ENCODE measurements at regions not wholly inside any gene's neighbourhood (a gene's known extent, or its start where the extent isn't known, plus 50 kb on each side); places are given as distances from the start of the nearest gene placed in this dataset.

GRCh38 chr3:168186293-168186983 lies 90.7 kb upstream of the GOLIM4 start:
- H3K4me3 ChIP-seq (replicated peaks; ENCODE audit: low read depth, low read length): no peak overlapping the region
- DNase-seq (ENCODE audit: extremely low read depth, insufficient read length): no peak
- no peak for TF ChIP-seq CTCF (IDR thresholded peaks at IDR 0.05; ENCODE audit: insufficient read depth, low read length, poor library complexity, severe bottlenecking)
- no peaks in the 10 kb centered on the region for H3K27me3 ChIP-seq (replicated peaks; ENCODE audit: control insufficient read depth, insufficient read depth, low read length)
- no peaks in the 10 kb centered on the region for H3K36me3 ChIP-seq (ENCODE audit: control insufficient read depth, insufficient read depth, low read length)

GRCh38 chr3:168183774-168184173 lies 88.0 kb upstream of the GOLIM4 start:
- H3K36me3 ChIP-seq (ENCODE audit: control insufficient read depth, insufficient read depth, low read length): no peaks in the 10 kb centered on the region
- DNase-seq (ENCODE audit: extremely low read depth, insufficient read length): no peak
- TF ChIP-seq CTCF (IDR thresholded peaks at IDR 0.05; ENCODE audit: insufficient read depth, low read length, poor library complexity, severe bottlenecking): no peak
- H3K4me3 ChIP-seq (replicated peaks; ENCODE audit: low read depth, low read length): no peak overlapping the region
- no peaks in the 10 kb centered on the region for H3K27me3 ChIP-seq (replicated peaks; ENCODE audit: control insufficient read depth, insufficient read depth, low read length)

DNA sequence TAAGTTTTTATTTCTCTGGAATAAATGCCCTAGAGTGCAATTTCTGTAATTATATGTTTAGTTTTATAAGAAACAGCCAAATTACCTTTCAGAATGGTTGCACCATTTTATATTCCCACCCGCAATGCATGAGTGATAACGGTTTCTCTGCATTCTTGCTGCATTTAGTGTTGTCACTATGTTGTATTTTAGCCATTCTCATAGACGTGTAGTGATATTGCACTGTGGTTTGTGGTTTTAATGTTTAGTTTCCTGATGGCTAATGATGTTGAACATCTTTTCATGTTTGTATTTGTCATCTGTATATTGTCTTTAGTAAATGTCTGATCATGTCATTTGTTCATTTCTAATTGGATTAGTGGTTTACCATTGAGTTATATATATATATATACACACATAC lies 73.0 kb upstream of the GOLIM4 start:
- H3K4me3 ChIP-seq (replicated peaks; ENCODE audit: low read depth, low read length): no peak overlapping the region
- DNase-seq (ENCODE audit: extremely low read depth, insufficient read length): no peak
- no peaks in the 10 kb centered on the region for H3K27me3 ChIP-seq (replicated peaks; ENCODE audit: control insufficient read depth, insufficient read depth, low read length)
- no peaks in the 10 kb centered on the region for H3K36me3 ChIP-seq (ENCODE audit: control insufficient read depth, insufficient read depth, low read length)
- no peak for TF ChIP-seq CTCF (IDR thresholded peaks at IDR 0.05; ENCODE audit: insufficient read depth, low read length, poor library complexity, severe bottlenecking)

DNA sequence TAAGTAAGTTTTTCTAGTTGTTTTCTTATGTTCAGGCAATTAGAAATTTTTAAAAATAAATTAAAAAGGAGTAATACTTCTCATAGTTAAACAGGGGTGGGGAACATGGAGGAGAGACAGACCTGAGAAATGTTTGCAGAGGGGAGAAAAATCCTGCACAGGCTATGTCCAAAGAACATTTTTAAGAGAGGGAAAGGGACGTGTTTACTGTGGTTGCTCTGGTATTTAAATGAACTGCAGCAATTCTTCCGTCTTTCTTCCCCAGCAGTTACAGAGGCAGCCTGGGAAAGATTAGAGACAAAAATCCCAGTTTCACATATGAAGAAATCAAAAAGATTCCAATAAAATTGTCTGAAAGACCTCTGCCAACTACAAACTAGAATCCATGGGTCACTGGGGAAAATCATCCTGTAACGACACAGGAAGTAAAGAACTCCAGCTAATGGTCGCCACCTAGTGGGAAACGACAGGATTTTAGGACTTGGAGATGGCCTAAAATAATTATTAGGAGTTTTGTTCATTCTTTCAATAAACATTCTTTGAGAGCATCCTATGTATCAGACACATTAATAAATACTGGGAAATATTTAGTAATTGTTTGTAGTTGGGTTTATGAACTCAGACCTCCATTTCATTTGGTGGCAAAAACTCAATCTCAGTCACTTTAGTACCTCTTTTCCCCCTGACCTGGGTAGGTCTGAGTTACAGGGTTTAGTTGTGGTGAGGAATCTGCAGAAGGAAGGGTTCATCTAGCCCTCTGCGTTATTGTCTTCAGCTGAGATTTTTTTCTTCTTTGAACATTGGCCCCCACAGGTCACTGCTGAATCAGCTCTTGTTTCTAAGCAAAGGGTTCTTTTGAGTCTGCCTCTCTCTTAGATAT lies 69.9 kb upstream of the GOLIM4 start:
- H3K27me3 ChIP-seq (replicated peaks; ENCODE audit: control insufficient read depth, insufficient read depth, low read length): no peaks in the 10 kb centered on the region
- no peaks in the 10 kb centered on the region for H3K36me3 ChIP-seq (ENCODE audit: control insufficient read depth, insufficient read depth, low read length)
- peak; percentile 69 for TF ChIP-seq CTCF (IDR thresholded peaks at IDR 0.05; ENCODE audit: insufficient read depth, low read length, poor library complexity, severe bottlenecking)
- peak; percentile 47 for DNase-seq (ENCODE audit: extremely low read depth, insufficient read length)
- 0 out of 2 replicates have a peak overlapping the region, but pooled peaks have one; percentile 2 for H3K4me3 ChIP-seq (replicated peaks; ENCODE audit: low read depth, low read length)

DNA sequence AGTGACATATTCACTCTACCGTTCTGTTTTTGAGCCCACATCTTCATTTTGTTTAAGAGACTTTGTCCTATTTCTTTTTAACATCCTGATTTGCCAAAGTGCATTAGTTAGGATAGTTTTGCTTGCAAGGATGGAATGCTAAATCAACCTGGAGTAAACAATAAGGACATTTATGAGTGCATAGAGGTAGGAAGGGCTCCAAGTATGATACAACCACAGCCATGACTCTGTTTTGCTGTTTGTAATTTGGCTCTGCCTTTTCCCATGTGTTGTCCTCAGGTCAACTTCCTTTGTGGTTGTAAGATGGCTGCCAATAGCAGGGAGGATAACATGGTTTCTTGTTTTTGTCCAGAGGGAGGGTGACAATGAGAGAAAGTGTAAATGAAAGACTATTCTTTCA lies 66.4 kb upstream of the GOLIM4 start:
- no peak for DNase-seq (ENCODE audit: extremely low read depth, insufficient read length)
- H3K27me3 ChIP-seq (replicated peaks; ENCODE audit: control insufficient read depth, insufficient read depth, low read length): no peaks in the 10 kb centered on the region
- no peak for TF ChIP-seq CTCF (IDR thresholded peaks at IDR 0.05; ENCODE audit: insufficient read depth, low read length, poor library complexity, severe bottlenecking)

More for the DNA sequence above, 66.4 kb upstream of the GOLIM4 start:
- Histone ChIP-seq H3K36me3 (ENCODE audit: control insufficient read depth, insufficient read depth, low read length) (no peaks in the 10 kb centered on the region), H3K4me3 (replicated peaks; ENCODE audit: low read depth, low read length) (no peak overlapping the region)

Data from GM06990 (cell line).